ENCODE measurements at regions not wholly inside any gene's neighbourhood (a gene's known extent, or its start where the extent isn't known, plus 50 kb on each side); places are given as distances from the start of the nearest gene placed in this dataset.

- DNase-seq = peak; percentile 22
These were observed 56.8 kb upstream of the ZFR start for GRCh38 chr5:32501071-32502002.

GRCh38 chr5:32500181-32500580, 55.6 kb upstream of the ZFR start:
- DNase-seq = peak; percentile 85

- no peak for DNase-seq
These were observed 54.7 kb upstream of the ZFR start for GRCh38 chr5:32499261-32499660.

GRCh38 chr5:32498484-32498883, 53.9 kb upstream of the ZFR start:
- DNase-seq = no peak

- no peak for DNase-seq
These were observed 51.6 kb upstream of the ZFR start for GRCh38 chr5:32496104-32496503.

- DNase-seq = no peak
These were observed 50.3 kb upstream of the ZFR start for GRCh38 chr5:32494827-32495226.
